HL-60 (cell line): ENCODE measurements at regions not wholly inside any gene's neighbourhood (a gene's known extent, or its start where the extent isn't known, plus 50 kb on each side); places are given as distances from the start of the nearest gene placed in this dataset.

ENCODE experiments used
- DNase-seq, 2 experiments: peaks; one replicate each; pipeline ENCODE4 v3.0.0-alpha.2; 2010 to 2020; ENCODE audit warnings: low read depth in 1 of 2, low spot score in 1 of 2
- H3K27ac ChIP-seq: fragments of 250-450 bp; sonication (Bioruptor Pico); replicated peaks from 2 replicates; pipeline ENCODE4 v1.5.1; 2020; ENCODE audit warnings: mild to moderate bottlenecking, moderate library complexity
- H3K27me3 ChIP-seq: fragments of 250-450 bp; sonication (Bioruptor Pico); 2 replicates; pipeline ENCODE4 v1.5.1; 2021; ENCODE audit warnings: mild to moderate bottlenecking, moderate library complexity; ENCODE audit not compliant: insufficient read depth, poor library complexity, severe bottlenecking
- H3K4me3 ChIP-seq: replicated peaks from 2 replicates; pipeline ENCODE4 v1.5.1; 2011; ENCODE audit warnings: mild to moderate bottlenecking, control low read depth, low read length; ENCODE audit not compliant: insufficient read depth
- CTCF ChIP-seq: IDR thresholded peaks from one replicate; pipeline ENCODE4 v1.5.1; 2011; ENCODE audit warnings: low read length, control low read depth, inconsistent platforms; ENCODE audit not compliant: insufficient read depth
- GABPA ChIP-seq: IDR thresholded peaks from 2 replicates; pipeline ENCODE4 v1.6.1; 2012; ENCODE audit warnings: low read depth
- POLR2AphosphoS5 ChIP-seq: IDR thresholded peaks from 2 replicates; pipeline ENCODE4 v1.6.1; 2012; ENCODE audit warnings: low read depth
- REST ChIP-seq: IDR thresholded peaks from 2 replicates; pipeline ENCODE4 v1.6.1; 2012; ENCODE audit warnings: low read depth; ENCODE audit not compliant: insufficient replicate concordance
- SPI1 ChIP-seq: IDR thresholded peaks from 2 replicates; pipeline ENCODE4 v1.6.1; 2012; ENCODE audit warnings: low read depth, mild to moderate bottlenecking, borderline replicate concordance

GRCh38 chr2:16021611-16022363, 81.4 kb downstream of the MYCN start:
- Histone ChIP-seq H3K4me3 (no peak overlapping the region), H3K27me3 (no peaks in the 10 kb centered on the region), H3K27ac (no peak overlapping the region)
- DNase-seq, result no peak
- TF ChIP-seq POLR2AphosphoS5 (no peak), SPI1 (no peak)

DNA sequence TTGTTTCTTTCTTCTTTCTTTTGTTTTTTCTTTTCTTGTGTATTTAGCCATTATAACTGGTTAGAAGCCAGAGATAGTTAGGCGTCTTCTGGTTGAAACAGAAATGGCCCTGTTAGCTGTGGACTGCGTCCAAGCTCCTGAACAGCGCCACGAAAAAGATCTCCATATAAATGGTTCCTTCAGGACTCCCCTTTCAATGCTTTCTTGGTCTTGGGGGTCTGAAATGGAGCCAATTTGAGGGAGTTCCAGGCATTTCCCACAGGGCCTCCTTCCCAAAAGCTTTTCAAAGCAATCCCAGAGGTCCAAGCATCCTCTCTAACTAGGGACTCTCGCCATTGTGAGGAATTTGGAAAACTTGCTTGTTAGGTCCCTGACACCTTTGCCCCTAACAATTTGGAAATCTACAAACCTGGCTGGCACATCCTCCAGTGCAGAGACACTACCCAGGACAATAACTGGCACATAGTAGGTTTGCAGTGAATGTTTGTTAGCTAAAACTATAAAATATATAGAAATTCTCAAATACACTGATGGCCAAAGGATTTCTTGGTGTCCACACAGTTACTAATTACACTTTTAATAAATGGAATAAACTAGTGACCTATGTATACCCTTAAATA, 80.1 kb downstream of the MYCN start:
- no peak for TF ChIP-seq GABPA
- no peak for TF ChIP-seq CTCF
- TF ChIP-seq POLR2AphosphoS5, result no peak
- no peak for TF ChIP-seq SPI1
- no peak for TF ChIP-seq REST
- no peak for DNase-seq
- Histone ChIP-seq H3K27ac (no peak overlapping the region), H3K4me3 (no peak overlapping the region), H3K27me3 (no peaks in the 10 kb centered on the region)

DNA sequence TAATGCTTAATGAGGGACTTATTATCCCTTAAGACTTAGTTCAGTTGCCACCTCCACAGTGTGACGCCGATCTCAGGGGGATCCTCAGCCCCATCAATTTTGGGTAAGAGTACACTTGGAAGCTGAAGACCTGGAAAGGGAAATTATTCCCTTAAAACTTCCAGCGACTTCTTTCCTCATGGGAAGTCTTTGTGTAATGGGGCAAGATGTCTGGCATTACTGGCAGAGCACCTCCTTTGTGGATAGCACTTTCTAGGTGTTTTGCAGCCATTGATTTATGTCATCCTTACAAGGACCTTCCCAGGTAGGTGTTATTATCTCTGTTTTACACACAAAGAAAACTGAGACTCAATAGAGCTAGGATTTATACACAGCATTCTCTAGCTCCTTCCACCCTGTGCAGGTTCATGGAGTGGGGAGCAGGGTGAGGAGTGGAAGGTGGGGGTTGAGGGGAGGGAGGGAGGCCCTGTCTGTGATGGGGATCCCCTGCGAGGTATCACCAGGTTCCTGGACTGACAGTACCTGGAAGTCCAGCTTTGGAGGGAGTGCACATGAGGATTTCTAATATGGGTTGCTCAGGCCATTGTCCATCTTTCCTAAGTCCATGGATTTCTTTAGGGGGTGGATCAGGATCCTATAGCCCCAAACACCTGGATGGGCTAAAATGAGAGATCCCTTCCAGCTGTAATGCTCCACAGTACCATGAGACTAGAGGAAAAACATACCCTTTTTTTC, 79.4 kb downstream of the MYCN start:
- DNase-seq, result no peak
- TF ChIP-seq POLR2AphosphoS5 (no peak), GABPA (no peak), REST (no peak), CTCF (no peak), SPI1 (no peak)
- Histone ChIP-seq H3K27ac (no peak overlapping the region), H3K27me3 (no peaks in the 10 kb centered on the region), H3K4me3 (no peak overlapping the region)

- DNase-seq, result no peak
- Histone ChIP-seq H3K27ac (no peak overlapping the region), H3K4me3 (no peak overlapping the region), H3K27me3 (no peaks in the 10 kb centered on the region)
- TF ChIP-seq CTCF, result no peak
- TF ChIP-seq SPI1, result no peak
- TF ChIP-seq GABPA, result no peak
- TF ChIP-seq REST, result no peak
- TF ChIP-seq POLR2AphosphoS5, result no peak
Measured at GRCh38 chr2:16019060-16019480, 78.7 kb downstream of the MYCN start.
